SU-DHL-6 (cell line): ENCODE measurements at regions not wholly inside any gene's neighbourhood (a gene's known extent, or its start where the extent isn't known, plus 50 kb on each side); places are given as distances from the start of the nearest gene placed in this dataset.

Source experiments
- H2AFZ ChIP-seq: fragments of 200-600 bp; sonication (generic); 2 replicates; pipeline ENCODE4 v1.6.1; 2014; ENCODE audit warnings: low read depth, mild to moderate bottlenecking, moderate library complexity, mixed read lengths, antibody characterized with exemption, low read length; ENCODE audit not compliant: severe bottlenecking
- H3F3A ChIP-seq: fragments of 200-600 bp; shearing (Covaris generic); 2 replicates; pipeline ENCODE4 v1.6.0; 2016; ENCODE audit warnings: antibody characterized with exemption, mild to moderate bottlenecking; ENCODE audit not compliant: insufficient read depth
- H3K27ac ChIP-seq: fragments of 200-600 bp; sonication (generic); 2 replicates; pipeline ENCODE4 v1.5.1; 2016; ENCODE audit warnings: low read depth, mild to moderate bottlenecking, low read length, moderate library complexity, mixed read lengths
- H3K27me3 ChIP-seq: fragments of 200-600 bp; sonication (generic), shearing (Covaris generic); 2 replicates; pipeline ENCODE4 v1.6.0; 2014; ENCODE audit warnings: mild to moderate bottlenecking, low read length
- H3K36me3 ChIP-seq: fragments of 200-600 bp; sonication (generic); 2 replicates; pipeline ENCODE4 v1.6.1; 2014; ENCODE audit warnings: mild to moderate bottlenecking, low read length, mixed read lengths
- H3K4me2 ChIP-seq: fragments of 300-600, 200-600 bp; shearing (Covaris generic), sonication (generic); 2 replicates; pipeline ENCODE4 v1.6.0; 2014; ENCODE audit warnings: low read length, low read depth, mild to moderate bottlenecking; ENCODE audit not compliant: poor library complexity, severe bottlenecking
- H3K4me3 ChIP-seq: fragments of 200-600 bp; sonication (generic); 2 replicates; pipeline ENCODE4 v1.5.1; 2014; ENCODE audit warnings: antibody characterized with exemption, low read length, mild to moderate bottlenecking, mixed read lengths; ENCODE audit not compliant: insufficient read depth, poor library complexity, severe bottlenecking
- H3K79me2 ChIP-seq: fragments of 200-600 bp; sonication (generic); 2 replicates; pipeline ENCODE4 v1.6.1; 2014; ENCODE audit warnings: mild to moderate bottlenecking, low read length, moderate library complexity; ENCODE audit not compliant: insufficient read depth
- H3K9ac ChIP-seq: fragments of 200-600 bp; sonication (generic); 2 replicates; pipeline ENCODE4 v1.7.0; 2014; ENCODE audit warnings: mild to moderate bottlenecking, low read length
- H3K9me2 ChIP-seq: fragments of 200-600 bp; sonication (generic); replicated peaks from 2 replicates; pipeline ENCODE4 v1.6.1; 2014; ENCODE audit warnings: low read length; ENCODE audit not compliant: insufficient read depth
- H3K9me3 ChIP-seq: fragments of 200-600 bp; sonication (generic); 2 replicates; pipeline ENCODE4 v1.6.1; 2014; ENCODE audit warnings: low read length, mixed read lengths; ENCODE audit not compliant: insufficient read depth
- H4K20me1 ChIP-seq: fragments of 200-600 bp; sonication (generic); 2 replicates; pipeline ENCODE4 v1.6.1; 2014; ENCODE audit warnings: low read depth, mild to moderate bottlenecking, antibody characterized with exemption, low read length, moderate library complexity, mixed read lengths
- CTCF ChIP-seq: fragments of 200-600 bp; sonication (generic); IDR thresholded peaks from one replicate; pipeline ENCODE4 v1.5.1; 2017; ENCODE audit warnings: antibody characterized with exemption, mild to moderate bottlenecking, low read length, moderate library complexity; ENCODE audit not compliant: insufficient read depth, poor library complexity, severe bottlenecking
- EZH2phosphoT487 ChIP-seq: fragments of 200-600 bp; sonication (generic), shearing (Covaris generic); conservative IDR thresholded peaks from 2 replicates; pipeline ENCODE4 v1.6.1; 2018; ENCODE audit warnings: mild to moderate bottlenecking, antibody characterized with exemption, low read length, moderate library complexity, mixed read lengths

- Histone ChIP-seq H3K79me2 (no peaks in the 10 kb centered on the region), H3K4me3 (no peak overlapping the region), H2AFZ (no peak overlapping the region), H3K9me2 (no peaks in the 10 kb centered on the region), H3K27ac (no peak overlapping the region), H3K27me3 (no peaks in the 10 kb centered on the region), H3K36me3 (no peaks in the 10 kb centered on the region), H3F3A (no peaks in the 10 kb centered on the region), H4K20me1 (no peaks in the 10 kb centered on the region), H3K4me2 (no peak overlapping the region), H3K9ac (no peak overlapping the region), H3K9me3 (no peaks in the 10 kb centered on the region)
- TF ChIP-seq CTCF = no peak
- no peak for TF ChIP-seq EZH2phosphoT487
These were observed 128.6 kb upstream of the ANKRD1 start for GRCh38 chr10:91049296-91049987.

- no peak overlapping the region for H3K4me2 ChIP-seq
- no peak overlapping the region for H3K4me3 ChIP-seq
- no peaks in the 10 kb centered on the region for H3K79me2 ChIP-seq
- H4K20me1 ChIP-seq = no peaks in the 10 kb centered on the region
- no peaks in the 10 kb centered on the region for H3K9me3 ChIP-seq
- H3K9ac ChIP-seq = no peak overlapping the region
- no peaks in the 10 kb centered on the region for H3F3A ChIP-seq
- H3K36me3 ChIP-seq = no peaks in the 10 kb centered on the region
- no peak for TF ChIP-seq EZH2phosphoT487
- no peak for TF ChIP-seq CTCF
- no peaks in the 10 kb centered on the region for H3K9me2 ChIP-seq
- H3K27ac ChIP-seq = no peak overlapping the region
- H3K27me3 ChIP-seq = no peaks in the 10 kb centered on the region
- H2AFZ ChIP-seq = no peak overlapping the region
These were observed 129.1 kb upstream of the ANKRD1 start for GRCh38 chr10:91049988-91050360.

- Histone ChIP-seq H3K27me3 (no peaks in the 10 kb centered on the region), H4K20me1 (no peaks in the 10 kb centered on the region), H3K9me2 (no peaks in the 10 kb centered on the region), H3K4me2 (no peak overlapping the region), H2AFZ (no peak overlapping the region), H3K36me3 (no peaks in the 10 kb centered on the region), H3K79me2 (no peaks in the 10 kb centered on the region), H3K9ac (no peak overlapping the region), H3K9me3 (no peaks in the 10 kb centered on the region), H3F3A (no peaks in the 10 kb centered on the region), H3K27ac (no peak overlapping the region), H3K4me3 (no peak overlapping the region)
- TF ChIP-seq EZH2phosphoT487 (no peak), CTCF (no peak)
These were observed 129.6 kb upstream of the ANKRD1 start for GRCh38 chr10:91050371-91051034.
